BE2C (cell line): ENCODE measurements at regions not wholly inside any gene's neighbourhood (a gene's known extent, or its start where the extent isn't known, plus 50 kb on each side); places are given as distances from the start of the nearest gene placed in this dataset.

Experiments used
- DNase-seq: peaks from one replicate; pipeline ENCODE4 v3.0.0-alpha.2; 2020
- H3K27me3 ChIP-seq: fragments of 250-450 bp; sonication (Bioruptor Pico); 2 replicates; pipeline ENCODE4 v1.5.1; 2020; ENCODE audit warnings: mild to moderate bottlenecking
- H3K36me3 ChIP-seq: fragments of 250-450 bp; sonication (Bioruptor Pico); 2 replicates; pipeline ENCODE4 v1.5.1; 2020; ENCODE audit warnings: mild to moderate bottlenecking
- H3K4me1 ChIP-seq: fragments of 250-450 bp; sonication (Bioruptor Pico); 2 replicates; pipeline ENCODE4 v1.5.1; 2020
- H3K4me3 ChIP-seq: 2 replicates; pipeline ENCODE4 v1.5.1; 2011; ENCODE audit warnings: low read depth, low read length
- H3K9me3 ChIP-seq: fragments of 250-450 bp; sonication (Bioruptor Pico); 2 replicates; pipeline ENCODE4 v1.5.1; 2020
- CTCF ChIP-seq: IDR thresholded peaks from 2 replicates; pipeline ENCODE4 v1.5.1; 2012; ENCODE audit warnings: mild to moderate bottlenecking, low read depth, low read length

- H3K4me1 ChIP-seq: no peaks in the 10 kb centered on the region
- no peaks in the 10 kb centered on the region for H3K27me3 ChIP-seq
- no peaks in the 10 kb centered on the region for H3K36me3 ChIP-seq
- DNase-seq: no peak
- no peaks in the 10 kb centered on the region for H3K9me3 ChIP-seq
- TF ChIP-seq CTCF: no peak
- no peak overlapping the region for H3K4me3 ChIP-seq
Observed at GRCh38 chr1:119279456-119280381, 88.9 kb upstream of the HAO2 start.

GRCh38 chr1:119285482-119285881 is 83.1 kb upstream of the HAO2 start:
- no peaks in the 10 kb centered on the region for H3K27me3 ChIP-seq
- no peaks in the 10 kb centered on the region for H3K36me3 ChIP-seq
- TF ChIP-seq CTCF: no peak
- H3K4me3 ChIP-seq: no peak overlapping the region
- no peaks in the 10 kb centered on the region for H3K4me1 ChIP-seq
- no peaks in the 10 kb centered on the region for H3K9me3 ChIP-seq
- DNase-seq: no peak

- H3K4me3 ChIP-seq: no peak overlapping the region
- no peaks in the 10 kb centered on the region for H3K27me3 ChIP-seq
- H3K36me3 ChIP-seq: no peaks in the 10 kb centered on the region
- H3K9me3 ChIP-seq: no peaks in the 10 kb centered on the region
- peak; percentile 68 for TF ChIP-seq CTCF
- peak; percentile 23 for DNase-seq
- no peaks in the 10 kb centered on the region for H3K4me1 ChIP-seq
Observed at GRCh38 chr1:119286587-119287181, 81.9 kb upstream of the HAO2 start.

- no peak overlapping the region for H3K4me3 ChIP-seq
- no peak for DNase-seq
- H3K36me3 ChIP-seq: no peaks in the 10 kb centered on the region
- H3K9me3 ChIP-seq: no peaks in the 10 kb centered on the region
- no peaks in the 10 kb centered on the region for H3K4me1 ChIP-seq
- H3K27me3 ChIP-seq: no peaks in the 10 kb centered on the region
- no peak for TF ChIP-seq CTCF
Observed at GRCh38 chr1:119288751-119289150, 79.8 kb upstream of the HAO2 start.

GRCh38 chr1:119290297-119290696 is 78.3 kb upstream of the HAO2 start:
- no peak for DNase-seq
- no peaks in the 10 kb centered on the region for H3K27me3 ChIP-seq
- no peak for TF ChIP-seq CTCF
- H3K4me3 ChIP-seq: no peak overlapping the region
- H3K36me3 ChIP-seq: no peaks in the 10 kb centered on the region
- no peaks in the 10 kb centered on the region for H3K9me3 ChIP-seq
- H3K4me1 ChIP-seq: no peaks in the 10 kb centered on the region

- DNase-seq: no peak
- Histone ChIP-seq H3K4me1 (no peaks in the 10 kb centered on the region), H3K9me3 (no peaks in the 10 kb centered on the region), H3K4me3 (no peak overlapping the region), H3K36me3 (no peaks in the 10 kb centered on the region), H3K27me3 (no peaks in the 10 kb centered on the region)
- no peak for TF ChIP-seq CTCF
Observed at GRCh38 chr1:119291611-119292206, 76.9 kb upstream of the HAO2 start.
